ENCODE measurements at regions not wholly inside any gene's neighbourhood (a gene's known extent, or its start where the extent isn't known, plus 50 kb on each side); places are given as distances from the start of the nearest gene placed in this dataset.

- TF ChIP-seq, protein P1, sequence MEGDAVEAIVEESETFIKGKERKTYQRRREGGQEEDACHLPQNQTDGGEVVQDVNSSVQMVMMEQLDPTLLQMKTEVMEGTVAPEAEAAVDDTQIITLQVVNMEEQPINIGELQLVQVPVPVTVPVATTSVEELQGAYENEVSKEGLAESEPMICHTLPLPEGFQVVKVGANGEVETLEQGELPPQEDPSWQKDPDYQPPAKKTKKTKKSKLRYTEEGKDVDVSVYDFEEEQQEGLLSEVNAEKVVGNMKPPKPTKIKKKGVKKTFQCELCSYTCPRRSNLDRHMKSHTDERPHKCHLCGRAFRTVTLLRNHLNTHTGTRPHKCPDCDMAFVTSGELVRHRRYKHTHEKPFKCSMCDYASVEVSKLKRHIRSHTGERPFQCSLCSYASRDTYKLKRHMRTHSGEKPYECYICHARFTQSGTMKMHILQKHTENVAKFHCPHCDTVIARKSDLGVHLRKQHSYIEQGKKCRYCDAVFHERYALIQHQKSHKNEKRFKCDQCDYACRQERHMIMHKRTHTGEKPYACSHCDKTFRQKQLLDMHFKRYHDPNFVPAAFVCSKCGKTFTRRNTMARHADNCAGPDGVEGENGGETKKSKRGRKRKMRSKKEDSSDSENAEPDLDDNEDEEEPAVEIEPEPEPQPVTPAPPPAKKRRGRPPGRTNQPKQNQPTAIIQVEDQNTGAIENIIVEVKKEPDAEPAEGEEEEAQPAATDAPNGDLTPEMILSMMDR (IDR thresholded peaks at IDR 0.05), result no peak
- TF ChIP-seq POLR2A (IDR thresholded peaks at IDR 0.05), result no peak
These were observed 667.4 kb downstream of the ROBO2 start for GRCh38 chr3:77707281-77707680.

Data from esophagus squamous epithelium (tissue), 4 donors.